Activated CD8-positive, alpha-beta T cell treated with anti-CD3 and anti-CD28 coated beads for 36 hours (primary cell): ENCODE measurements at regions not wholly inside any gene's neighbourhood (a gene's known extent, or its start where the extent isn't known, plus 50 kb on each side); places are given as distances from the start of the nearest gene placed in this dataset.

ENCODE experiments used
- ATAC-seq: fragments of 200-7000 bp; cut with Tn5 transposase; one replicate; pipeline ENCODE4 v1.10.0; 2021; ENCODE audit warnings: mild to moderate bottlenecking, moderate library complexity
- CTCF ChIA-PET: fragments of 350-600 bp; sonication (Branson Sonifier 250); formaldehyde crosslinking; loops from one replicate; lab custom pipeline; 2021; ENCODE audit warnings: antibody characterized with exemption; lab: Charles Lee
- POLR2A ChIA-PET: fragments of 350-600 bp; sonication (Branson Sonifier 250); formaldehyde crosslinking; loops from one replicate; lab custom pipeline; 2021; ENCODE audit warnings: antibody characterized with exemption; lab: Charles Lee
- DNase-seq: peaks from one replicate; pipeline ENCODE4 v3.0.0-alpha.2; 2020
- H3K27ac Mint-ChIP-seq: one replicate; pipeline ENCODE4 v1.8.0; 2021; ENCODE audit warnings: mild to moderate bottlenecking, mixed read lengths
- H3K27me3 Mint-ChIP-seq: one replicate; pipeline ENCODE4 v1.8.0; 2021; ENCODE audit warnings: mixed read lengths
- H3K36me3 Mint-ChIP-seq: one replicate; pipeline ENCODE4 v1.8.0; 2021; ENCODE audit warnings: low read depth, mixed read lengths
- H3K4me1 Mint-ChIP-seq: one replicate; pipeline ENCODE4 v1.8.0; 2021; ENCODE audit warnings: low read depth, mixed read lengths
- H3K4me3 Mint-ChIP-seq: one replicate; pipeline ENCODE4 v1.8.0; 2021; ENCODE audit warnings: mild to moderate bottlenecking, moderate library complexity, mixed read lengths
- H3K9me3 Mint-ChIP-seq: one replicate; pipeline ENCODE4 v1.8.0; 2021; ENCODE audit warnings: mixed read lengths
- intact Hi-C: fragments of 100-400 bp; cut with micrococcal nuclease; formaldehyde crosslinking; loops from one replicate; pipeline ENCODE4 v1.10.0; 2022
- TF ChIP-seq, protein P1 (sequence below): fragments of 200-600 bp; IDR thresholded peaks from one replicate; pipeline ENCODE4 v1.8.0; 2022; ENCODE audit warnings: antibody characterized with exemption, mild to moderate bottlenecking

DNA sequence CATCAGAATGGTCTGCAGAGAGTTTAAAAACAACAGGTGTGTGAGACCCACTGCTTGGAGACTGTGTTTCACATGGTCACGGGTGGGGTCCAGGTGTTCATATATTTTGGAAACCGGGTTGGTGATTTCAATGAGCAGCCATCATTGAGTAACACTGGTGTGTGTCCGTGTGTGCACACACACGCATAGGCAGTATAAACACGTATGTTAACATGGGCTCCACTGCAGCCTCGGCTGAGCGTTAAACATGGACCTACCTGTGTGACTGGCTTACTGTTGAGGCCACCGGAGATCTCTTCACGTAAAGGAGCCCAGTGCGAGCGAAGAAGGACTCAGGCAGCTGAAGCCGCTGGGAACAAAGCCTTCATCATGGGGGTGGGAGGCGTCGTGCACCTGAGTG is 56.9 kb upstream of the TLR3 start:
- H3K9me3 Mint-ChIP-seq, result no peaks in the 10 kb centered on the region
- H3K27ac Mint-ChIP-seq, result no peak overlapping the region
- no peak overlapping the region for H3K4me3 Mint-ChIP-seq
- intact Hi-C loops, result no loop called here
- no peaks in the 10 kb centered on the region for H3K36me3 Mint-ChIP-seq
- TF ChIP-seq, protein P1, sequence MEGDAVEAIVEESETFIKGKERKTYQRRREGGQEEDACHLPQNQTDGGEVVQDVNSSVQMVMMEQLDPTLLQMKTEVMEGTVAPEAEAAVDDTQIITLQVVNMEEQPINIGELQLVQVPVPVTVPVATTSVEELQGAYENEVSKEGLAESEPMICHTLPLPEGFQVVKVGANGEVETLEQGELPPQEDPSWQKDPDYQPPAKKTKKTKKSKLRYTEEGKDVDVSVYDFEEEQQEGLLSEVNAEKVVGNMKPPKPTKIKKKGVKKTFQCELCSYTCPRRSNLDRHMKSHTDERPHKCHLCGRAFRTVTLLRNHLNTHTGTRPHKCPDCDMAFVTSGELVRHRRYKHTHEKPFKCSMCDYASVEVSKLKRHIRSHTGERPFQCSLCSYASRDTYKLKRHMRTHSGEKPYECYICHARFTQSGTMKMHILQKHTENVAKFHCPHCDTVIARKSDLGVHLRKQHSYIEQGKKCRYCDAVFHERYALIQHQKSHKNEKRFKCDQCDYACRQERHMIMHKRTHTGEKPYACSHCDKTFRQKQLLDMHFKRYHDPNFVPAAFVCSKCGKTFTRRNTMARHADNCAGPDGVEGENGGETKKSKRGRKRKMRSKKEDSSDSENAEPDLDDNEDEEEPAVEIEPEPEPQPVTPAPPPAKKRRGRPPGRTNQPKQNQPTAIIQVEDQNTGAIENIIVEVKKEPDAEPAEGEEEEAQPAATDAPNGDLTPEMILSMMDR, result no peak
- ATAC-seq, result no peak
- ChIA-PET CTCF (interaction anchor here (0.8 to 1.5 kb wide), 2 partner anchors 9 to 25 kb away, joined by 3 read pairs; no protein-coding TSS in a partner anchor), POLR2A (no interaction called here)
- no peaks in the 10 kb centered on the region for H3K4me1 Mint-ChIP-seq
- DNase-seq, result no peak
- peaks cover 5% of the 10 kb centered on the region for H3K27me3 Mint-ChIP-seq

DNA sequence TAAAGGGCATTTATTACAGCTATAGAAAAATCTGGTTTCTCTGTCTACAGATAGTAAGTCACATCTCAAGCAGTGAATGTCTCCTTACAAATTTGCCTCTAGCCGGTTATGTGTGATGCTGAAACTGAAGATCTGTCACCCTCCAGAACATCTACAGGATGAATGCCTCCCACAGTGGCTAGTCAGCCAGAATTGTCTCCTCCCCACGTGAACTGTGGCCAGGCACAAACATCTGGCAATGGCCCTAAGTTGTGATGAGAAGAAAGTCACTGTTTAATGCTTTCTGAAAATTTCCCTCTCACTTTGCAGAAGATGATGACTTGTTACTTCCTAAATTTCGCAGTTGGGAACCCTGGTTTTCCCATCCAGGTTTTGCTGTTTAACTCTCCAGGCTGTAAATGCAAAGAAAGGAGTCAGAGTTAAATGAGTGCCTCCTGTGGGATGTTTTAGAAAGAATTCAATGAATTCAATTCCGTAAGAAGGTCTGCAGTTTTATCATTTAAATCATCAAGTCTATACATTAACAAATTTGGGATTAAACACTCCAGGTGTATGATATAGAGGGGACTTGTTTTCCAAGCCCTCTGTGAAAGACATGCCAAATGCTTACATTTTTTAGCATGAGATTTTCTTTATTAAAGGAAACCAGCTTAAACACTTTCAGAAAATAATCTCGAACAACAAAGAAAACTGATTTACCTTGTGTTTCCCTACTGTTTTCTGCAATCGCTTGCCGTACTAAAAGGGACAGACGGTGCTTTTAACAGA is 55.4 kb upstream of the TLR3 start:
- H3K27me3 Mint-ChIP-seq, result peaks cover 6% of the 10 kb centered on the region
- ChIA-PET CTCF (no interaction called here), POLR2A (no interaction called here)
- H3K36me3 Mint-ChIP-seq, result no peaks in the 10 kb centered on the region
- H3K4me1 Mint-ChIP-seq, result no peaks in the 10 kb centered on the region
- H3K27ac Mint-ChIP-seq, result no peak overlapping the region
- ATAC-seq (no peak), DNase-seq (no peak)
- no peaks in the 10 kb centered on the region for H3K9me3 Mint-ChIP-seq
- intact Hi-C loops, result no loop called here
- no peak overlapping the region for H3K4me3 Mint-ChIP-seq
- TF ChIP-seq, protein P1, result no peak

DNA sequence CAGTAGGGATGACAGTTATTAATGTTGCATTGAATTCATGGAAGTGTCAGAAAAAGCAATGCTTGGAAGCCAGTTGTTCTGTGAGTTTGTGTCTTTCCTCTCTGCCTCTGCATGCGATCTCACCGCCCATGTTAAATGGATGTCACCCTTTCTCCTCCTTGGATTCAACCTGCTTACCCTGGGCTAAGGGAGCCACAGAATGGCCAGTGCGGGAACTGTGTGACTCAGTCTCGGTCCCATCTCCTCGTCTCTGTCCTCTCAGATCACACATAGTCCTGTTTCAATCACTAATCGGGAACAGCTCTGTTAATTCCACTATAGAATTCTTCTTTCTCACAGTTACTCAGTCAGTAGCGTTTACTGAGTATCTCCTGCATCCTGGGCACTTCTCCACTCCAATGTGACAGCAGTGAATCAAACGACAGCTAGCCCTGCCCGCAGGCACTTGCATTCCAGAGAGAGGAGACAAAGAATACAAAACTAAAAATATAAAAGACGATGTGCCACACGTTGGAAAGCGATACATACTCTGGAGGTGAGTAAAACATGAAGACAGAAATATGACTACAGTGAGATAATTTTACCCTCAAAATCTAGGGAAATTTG is 53.6 kb upstream of the TLR3 start:
- POLR2A ChIA-PET, result no interaction called here
- intact Hi-C loops, result no loop called here
- CTCF ChIA-PET, result no interaction called here

GRCh38 chr4:186016796-186017195 is 52.2 kb upstream of the TLR3 start:
- DNase-seq (no peak), ATAC-seq (no peak)
- H3K4me1 Mint-ChIP-seq, result no peaks in the 10 kb centered on the region
- H3K27ac Mint-ChIP-seq, result no peak overlapping the region
- H3K4me3 Mint-ChIP-seq, result no peak overlapping the region
- no peaks in the 10 kb centered on the region for H3K9me3 Mint-ChIP-seq
- intact Hi-C loops, result no loop called here
- ChIA-PET POLR2A (no interaction called here), CTCF (no interaction called here)
- H3K27me3 Mint-ChIP-seq, result peaks cover 7% of the 10 kb centered on the region
- TF ChIP-seq, protein P1, result no peak
- no peaks in the 10 kb centered on the region for H3K36me3 Mint-ChIP-seq

More for the DNA sequence above, 53.6 kb upstream of the TLR3 start:
- no peaks in the 10 kb centered on the region for H3K36me3 Mint-ChIP-seq
- DNase-seq (no peak), ATAC-seq (no peak)
- no peaks in the 10 kb centered on the region for H3K9me3 Mint-ChIP-seq
- no peak overlapping the region for H3K4me3 Mint-ChIP-seq
- peaks cover 6% of the 10 kb centered on the region for H3K27me3 Mint-ChIP-seq
- no peak overlapping the region for H3K27ac Mint-ChIP-seq
- TF ChIP-seq, protein P1, result no peak
- no peaks in the 10 kb centered on the region for H3K4me1 Mint-ChIP-seq

DNA sequence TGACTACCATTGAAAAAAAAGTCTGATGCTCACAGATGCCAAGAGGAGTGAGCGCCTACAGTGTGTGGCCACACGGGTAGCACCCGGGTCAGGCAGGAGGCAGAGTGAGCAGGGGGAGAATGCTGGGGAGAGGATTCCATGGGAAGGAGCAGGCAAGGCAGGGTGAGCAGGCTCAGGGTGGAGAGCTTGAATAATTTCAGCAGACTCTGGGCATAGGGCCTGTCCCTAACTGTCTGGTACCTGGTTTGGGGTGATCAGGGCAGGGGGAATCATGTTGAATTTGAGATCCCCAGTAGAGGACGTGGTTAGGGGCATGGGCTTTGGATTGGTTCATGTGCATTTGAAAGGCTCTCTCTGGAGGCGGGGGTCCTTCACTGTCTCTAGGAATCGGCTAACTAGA is 51.2 kb upstream of the TLR3 start:
- Mint-ChIP-seq H3K9me3 (no peaks in the 10 kb centered on the region), H3K27me3 (peaks cover 7% of the 10 kb centered on the region), H3K36me3 (no peaks in the 10 kb centered on the region), H3K27ac (no peak overlapping the region), H3K4me3 (no peak overlapping the region), H3K4me1 (no peaks in the 10 kb centered on the region)
- ATAC-seq (no peak), DNase-seq (no peak)
- CTCF ChIA-PET, result interaction anchor here (0.6 to 4.6 kb wide), 2 partner anchors 20 to 376 kb away, joined by 4 to 25 read pairs; no protein-coding TSS in a partner anchor
- TF ChIP-seq, protein P1, result no peak
- intact Hi-C loops, result no loop called here
- POLR2A ChIA-PET, result no interaction called here
